ENCODE measurements at regions not wholly inside any gene's neighbourhood (a gene's known extent, or its start where the extent isn't known, plus 50 kb on each side); places are given as distances from the start of the nearest gene placed in this dataset.
"Not testable (repeated sequence)": the region's sequence is repeated elsewhere in the genome, so short reads cannot be mapped to it uniquely, and the experiment has no call there.

GRCh38 chr12:76292891-76293290 lies 55.3 kb downstream of the BBS10 start:
- not testable (repeated sequence) for H3K36me3 Mint-ChIP-seq (ENCODE audit: low read depth, unreplicated experiment); H3K27me3 Mint-ChIP-seq (ENCODE audit: unreplicated experiment); H3K4me1 Mint-ChIP-seq (ENCODE audit: unreplicated experiment); H3K9me3 Mint-ChIP-seq (ENCODE audit: unreplicated experiment); H3K4me3 Mint-ChIP-seq (ENCODE audit: unreplicated experiment); DNase-seq (ENCODE audit: low spot score); H3K27ac Mint-ChIP-seq (ENCODE audit: unreplicated experiment)

- not testable (repeated sequence) for H3K4me1 Mint-ChIP-seq (ENCODE audit: unreplicated experiment); H3K27ac Mint-ChIP-seq (ENCODE audit: unreplicated experiment); H3K36me3 Mint-ChIP-seq (ENCODE audit: low read depth, unreplicated experiment); H3K27me3 Mint-ChIP-seq (ENCODE audit: unreplicated experiment); H3K9me3 Mint-ChIP-seq (ENCODE audit: unreplicated experiment); DNase-seq (ENCODE audit: low spot score); H3K4me3 Mint-ChIP-seq (ENCODE audit: unreplicated experiment)
Measured at GRCh38 chr12:76292305-76292704, 55.9 kb downstream of the BBS10 start.

DNA sequence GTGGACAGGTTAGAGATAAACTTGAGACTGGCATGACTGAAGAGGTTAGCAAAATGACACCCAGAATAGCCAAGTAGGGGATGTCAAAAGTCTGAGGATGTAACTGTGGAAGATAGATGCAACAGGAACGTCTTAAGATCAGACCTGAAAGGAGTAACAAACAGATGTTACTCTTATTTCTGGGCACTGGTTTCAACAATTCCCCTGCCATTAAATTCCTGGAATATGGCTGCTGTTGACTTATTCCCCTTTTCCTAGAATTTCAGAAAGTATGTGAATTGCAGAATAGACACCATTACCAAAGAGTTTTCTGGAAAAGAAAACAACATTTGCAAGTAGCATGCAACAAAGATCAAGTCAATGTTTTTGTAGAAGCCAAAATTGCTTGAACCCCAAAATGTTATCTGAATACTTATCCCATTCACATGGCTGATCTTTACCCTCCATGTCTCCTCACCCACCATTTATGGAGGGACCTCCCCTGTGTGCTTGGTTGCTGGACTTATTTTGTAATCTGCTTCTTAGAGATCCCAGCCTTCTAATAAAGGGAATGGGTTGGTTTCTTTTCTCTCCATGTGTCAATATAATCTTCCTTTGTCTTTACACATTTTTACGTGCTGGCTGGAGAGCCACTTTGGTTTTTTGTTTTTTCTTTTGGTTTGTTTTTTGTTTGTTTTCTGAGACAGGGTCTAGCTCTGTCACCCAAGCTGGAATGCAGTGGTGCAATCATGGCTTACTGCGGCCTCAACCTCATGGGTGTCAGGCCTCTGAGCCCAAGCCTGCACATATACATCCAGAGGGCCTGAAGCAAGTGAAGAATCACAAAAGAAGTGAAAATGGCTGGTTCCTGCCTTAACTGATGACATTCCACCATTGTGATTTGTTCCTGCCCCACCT lies 57.0 kb downstream of the BBS10 start:
- H3K27me3 Mint-ChIP-seq (ENCODE audit: unreplicated experiment) = no peaks in the 10 kb centered on the region
- H3K4me3 Mint-ChIP-seq (ENCODE audit: unreplicated experiment) = no peak overlapping the region
- no peaks in the 10 kb centered on the region for H3K9me3 Mint-ChIP-seq (ENCODE audit: unreplicated experiment)
- DNase-seq (ENCODE audit: low spot score) = no peak
- H3K27ac Mint-ChIP-seq (ENCODE audit: unreplicated experiment) = no peak overlapping the region
- no peaks in the 10 kb centered on the region for H3K4me1 Mint-ChIP-seq (ENCODE audit: unreplicated experiment)
- no peak for TF ChIP-seq CTCF (IDR thresholded peaks at IDR 0.05; ENCODE audit: unreplicated experiment)
- H3K36me3 Mint-ChIP-seq (ENCODE audit: low read depth, unreplicated experiment) = no peaks in the 10 kb centered on the region

DNA sequence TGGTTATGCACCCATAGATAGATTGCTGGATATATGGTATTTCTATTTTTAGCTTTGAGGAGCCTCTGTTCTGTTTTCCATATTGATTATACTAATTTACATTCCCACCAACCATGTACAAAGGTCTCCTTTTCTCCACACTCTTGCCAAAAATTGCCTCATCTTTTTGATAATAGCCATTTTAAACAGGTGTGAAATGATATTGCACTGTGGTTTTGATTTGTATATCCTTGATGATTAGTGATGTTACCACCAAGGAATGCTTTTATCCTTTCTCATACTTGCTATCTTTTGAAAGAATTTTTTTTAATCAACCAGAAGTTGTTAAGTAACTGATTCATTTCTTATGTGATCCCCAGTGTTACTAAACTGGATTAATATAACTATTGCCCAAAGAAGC lies 60.0 kb downstream of the BBS10 start:
- no peaks in the 10 kb centered on the region for H3K9me3 Mint-ChIP-seq (ENCODE audit: unreplicated experiment)
- H3K27ac Mint-ChIP-seq (ENCODE audit: unreplicated experiment) = no peak overlapping the region
- H3K27me3 Mint-ChIP-seq (ENCODE audit: unreplicated experiment) = peaks cover 1% of the 10 kb centered on the region
- no peak for TF ChIP-seq CTCF (IDR thresholded peaks at IDR 0.05; ENCODE audit: unreplicated experiment)
- H3K4me3 Mint-ChIP-seq (ENCODE audit: unreplicated experiment) = no peak overlapping the region
- H3K36me3 Mint-ChIP-seq (ENCODE audit: low read depth, unreplicated experiment) = no peaks in the 10 kb centered on the region
- DNase-seq (ENCODE audit: low spot score) = no peak
- H3K4me1 Mint-ChIP-seq (ENCODE audit: unreplicated experiment) = no peaks in the 10 kb centered on the region

- H3K36me3 Mint-ChIP-seq (ENCODE audit: low read depth, unreplicated experiment) = no peaks in the 10 kb centered on the region
- TF ChIP-seq CTCF (IDR thresholded peaks at IDR 0.05; ENCODE audit: unreplicated experiment) = no peak
- H3K4me3 Mint-ChIP-seq (ENCODE audit: unreplicated experiment) = no peak overlapping the region
- H3K27ac Mint-ChIP-seq (ENCODE audit: unreplicated experiment) = no peak overlapping the region
- no peak for DNase-seq (ENCODE audit: low spot score)
- peaks cover 1% of the 10 kb centered on the region for H3K27me3 Mint-ChIP-seq (ENCODE audit: unreplicated experiment)
- no peaks in the 10 kb centered on the region for H3K4me1 Mint-ChIP-seq (ENCODE audit: unreplicated experiment)
- no peaks in the 10 kb centered on the region for H3K9me3 Mint-ChIP-seq (ENCODE audit: unreplicated experiment)
Measured at GRCh38 chr12:76284816-76285750, 63.1 kb downstream of the BBS10 start.
